Neural cell (in vitro differentiated cells): ENCODE measurements at regions not wholly inside any gene's neighbourhood (a gene's known extent, or its start where the extent isn't known, plus 50 kb on each side); places are given as distances from the start of the nearest gene placed in this dataset.

ENCODE experiments used
- H2AFZ ChIP-seq: fragments of 200-600, 300-800 bp; sonication (generic), shearing (Covaris generic); 2 replicates; pipeline ENCODE4 v1.6.0; 2014; ENCODE audit warnings: low read depth, mild to moderate bottlenecking, antibody characterized with exemption, low read length, moderate library complexity
- H3F3A ChIP-seq: fragments of 200-600 bp; shearing (Covaris generic); 2 replicates; pipeline ENCODE4 v1.6.1; 2016; ENCODE audit warnings: mild to moderate bottlenecking, moderate library complexity, mixed read lengths, antibody characterized with exemption, low read length; ENCODE audit not compliant: insufficient read depth, poor library complexity, severe bottlenecking
- H3K27ac ChIP-seq: fragments of 200-600, 300-800 bp; sonication (generic), shearing (Covaris generic); 2 replicates; pipeline ENCODE4 v1.5.1; 2014; ENCODE audit warnings: mild to moderate bottlenecking, low read length, moderate library complexity
- H3K27me3 ChIP-seq: fragments of 300-800, 200-600 bp; sonication (generic), shearing (Covaris generic); 2 replicates; pipeline ENCODE4 v1.6.0; 2014; ENCODE audit warnings: mild to moderate bottlenecking, low read depth, low read length, moderate library complexity; ENCODE audit not compliant: insufficient read depth
- H3K36me3 ChIP-seq: fragments of 300-800, 200-600 bp; sonication (generic), shearing (Covaris generic); 2 replicates; pipeline ENCODE4 v1.5.1; 2014; ENCODE audit warnings: mild to moderate bottlenecking, antibody characterized with exemption, low read length, moderate library complexity; ENCODE audit not compliant: insufficient read depth
- H3K4me2 ChIP-seq: fragments of 300-800, 200-600 bp; sonication (generic), shearing (Covaris generic); 2 replicates; pipeline ENCODE4 v1.6.0; 2014; ENCODE audit warnings: mild to moderate bottlenecking, low read length
- H3K4me3 ChIP-seq: fragments of 300-800, 200-600 bp; sonication (generic), shearing (Covaris generic); 2 replicates; pipeline ENCODE4 v1.5.1; 2014; ENCODE audit warnings: mild to moderate bottlenecking, low read length, moderate library complexity
- H3K79me2 ChIP-seq: fragments of 200-600 bp; shearing (Covaris generic); replicated peaks from 2 replicates; pipeline ENCODE4 v1.6.0; 2014; ENCODE audit warnings: mild to moderate bottlenecking, low read length, moderate library complexity; ENCODE audit not compliant: insufficient read depth
- H3K9ac ChIP-seq: fragments of 300-800, 200-600 bp; sonication (generic), shearing (Covaris generic); 2 replicates; pipeline ENCODE4 v1.6.1; 2016; ENCODE audit warnings: mild to moderate bottlenecking, low read length, mixed read lengths
- H3K9me2 ChIP-seq: fragments of 200-600 bp; shearing (Covaris generic); 2 replicates; pipeline ENCODE4 v1.6.1; 2016; ENCODE audit warnings: mild to moderate bottlenecking, low read length, mixed read lengths; ENCODE audit not compliant: insufficient read depth
- H3K9me3 ChIP-seq: fragments of 200-600, 300-800 bp; sonication (generic), shearing (Covaris generic); 2 replicates; pipeline ENCODE4 v1.6.1; 2016; ENCODE audit warnings: mild to moderate bottlenecking, mixed run types, low read length, moderate library complexity, mixed read lengths
- H4K20me1 ChIP-seq: fragments of 200-600 bp; shearing (Covaris generic); 2 replicates; pipeline ENCODE4 v1.6.1; 2016; ENCODE audit warnings: mild to moderate bottlenecking, mixed run types; ENCODE audit not compliant: insufficient read depth
- CTCF ChIP-seq: fragments of 450-650 bp; IDR thresholded peaks from 2 replicates; pipeline ENCODE4 v1.5.1; 2014; ENCODE audit warnings: antibody characterized with exemption, mild to moderate bottlenecking, moderate library complexity; ENCODE audit not compliant: poor library complexity, severe bottlenecking
- EP300 ChIP-seq: fragments of 450-650 bp; conservative IDR thresholded peaks from 2 replicates; pipeline ENCODE4 v1.6.1; 2014; ENCODE audit warnings: antibody characterized with exemption, mild to moderate bottlenecking, moderate library complexity; ENCODE audit not compliant: poor library complexity, severe bottlenecking
- EZH2 ChIP-seq: fragments of 200-600, 300-800 bp; shearing (Covaris generic), sonication (generic); IDR thresholded peaks from 2 replicates; pipeline ENCODE4 v1.6.1; 2014; ENCODE audit warnings: antibody characterized with exemption, low read length, borderline replicate concordance, mild to moderate bottlenecking; ENCODE audit not compliant: insufficient read depth, poor library complexity, severe bottlenecking
- MXI1 ChIP-seq: fragments of 450-650 bp; conservative IDR thresholded peaks from 2 replicates; pipeline ENCODE4 v1.6.1; 2014; ENCODE audit warnings: antibody characterized with exemption, mild to moderate bottlenecking; ENCODE audit not compliant: poor library complexity, severe bottlenecking
- POLR2AphosphoS5 ChIP-seq: IDR thresholded peaks from 2 replicates; pipeline ENCODE4 v1.6.1; 2012
- RAD21 ChIP-seq: fragments of 450-650 bp; conservative IDR thresholded peaks from 2 replicates; pipeline ENCODE4 v1.6.1; 2014; ENCODE audit warnings: antibody characterized with exemption, mild to moderate bottlenecking, moderate library complexity
- REST ChIP-seq: IDR thresholded peaks from 2 replicates; pipeline ENCODE4 v1.6.1; 2012; ENCODE audit warnings: borderline replicate concordance
- SMC3 ChIP-seq: fragments of 450-650 bp; conservative IDR thresholded peaks from 2 replicates; pipeline ENCODE4 v1.6.1; 2014; ENCODE audit warnings: antibody characterized with exemption, mild to moderate bottlenecking, moderate library complexity; ENCODE audit not compliant: poor library complexity
- TAF1 ChIP-seq: IDR thresholded peaks from 2 replicates; pipeline ENCODE4 v1.6.1; 2012; ENCODE audit warnings: low read depth

GRCh38 chr7:15012135-15012534, 109.6 kb upstream of the DGKB start:
- Histone ChIP-seq H3K79me2 (no peaks in the 10 kb centered on the region), H3K4me3 (no peak overlapping the region), H2AFZ (no peak overlapping the region), H4K20me1 (no peaks in the 10 kb centered on the region), H3K27me3 (no peaks in the 10 kb centered on the region), H3K36me3 (no peaks in the 10 kb centered on the region), H3K9ac (no peak overlapping the region), H3K4me2 (no peak overlapping the region), H3K9me3 (no peaks in the 10 kb centered on the region), H3F3A (no peaks in the 10 kb centered on the region), H3K9me2 (no peaks in the 10 kb centered on the region), H3K27ac (no peak overlapping the region)
- TF ChIP-seq RAD21 = no peak
- no peak for TF ChIP-seq TAF1
- no peak for TF ChIP-seq REST
- no peak for TF ChIP-seq MXI1
- no peak for TF ChIP-seq EP300
- no peak for TF ChIP-seq CTCF
- no peak for TF ChIP-seq SMC3
- no peak for TF ChIP-seq POLR2AphosphoS5
- TF ChIP-seq EZH2 = no peak

- no peaks in the 10 kb centered on the region for H3K9me2 ChIP-seq
- H3F3A ChIP-seq = no peaks in the 10 kb centered on the region
- H3K36me3 ChIP-seq = no peaks in the 10 kb centered on the region
- no peak overlapping the region for H3K4me3 ChIP-seq
- H3K9me3 ChIP-seq = no peaks in the 10 kb centered on the region
- no peak overlapping the region for H3K27ac ChIP-seq
- no peaks in the 10 kb centered on the region for H3K27me3 ChIP-seq
- H3K9ac ChIP-seq = no peak overlapping the region
- no peak overlapping the region for H2AFZ ChIP-seq
- H3K79me2 ChIP-seq = no peaks in the 10 kb centered on the region
- no peaks in the 10 kb centered on the region for H4K20me1 ChIP-seq
- TF ChIP-seq TAF1 (no peak), POLR2AphosphoS5 (no peak), SMC3 (no peak), EZH2 (no peak), EP300 (no peak), MXI1 (no peak), REST (no peak), CTCF (no peak), RAD21 (no peak)
- no peak overlapping the region for H3K4me2 ChIP-seq
Observed at GRCh38 chr7:15011289-15011688, 108.7 kb upstream of the DGKB start.
